Neural cell (in vitro differentiated cells): ENCODE measurements at regions not wholly inside any gene's neighbourhood (a gene's known extent, or its start where the extent isn't known, plus 50 kb on each side); places are given as distances from the start of the nearest gene placed in this dataset.

Source experiments
- H2AFZ ChIP-seq: fragments of 200-600, 300-800 bp; sonication (generic), shearing (Covaris generic); 2 replicates; pipeline ENCODE4 v1.6.0; 2014; ENCODE audit warnings: low read depth, mild to moderate bottlenecking, antibody characterized with exemption, low read length, moderate library complexity
- H3F3A ChIP-seq: fragments of 200-600 bp; shearing (Covaris generic); 2 replicates; pipeline ENCODE4 v1.6.1; 2016; ENCODE audit warnings: mild to moderate bottlenecking, moderate library complexity, mixed read lengths, antibody characterized with exemption, low read length; ENCODE audit not compliant: insufficient read depth, poor library complexity, severe bottlenecking
- H3K27ac ChIP-seq: fragments of 200-600, 300-800 bp; sonication (generic), shearing (Covaris generic); 2 replicates; pipeline ENCODE4 v1.5.1; 2014; ENCODE audit warnings: mild to moderate bottlenecking, low read length, moderate library complexity
- H3K27me3 ChIP-seq: fragments of 300-800, 200-600 bp; sonication (generic), shearing (Covaris generic); 2 replicates; pipeline ENCODE4 v1.6.0; 2014; ENCODE audit warnings: mild to moderate bottlenecking, low read depth, low read length, moderate library complexity; ENCODE audit not compliant: insufficient read depth
- H3K36me3 ChIP-seq: fragments of 300-800, 200-600 bp; sonication (generic), shearing (Covaris generic); 2 replicates; pipeline ENCODE4 v1.5.1; 2014; ENCODE audit warnings: mild to moderate bottlenecking, antibody characterized with exemption, low read length, moderate library complexity; ENCODE audit not compliant: insufficient read depth
- H3K4me2 ChIP-seq: fragments of 300-800, 200-600 bp; sonication (generic), shearing (Covaris generic); 2 replicates; pipeline ENCODE4 v1.6.0; 2014; ENCODE audit warnings: mild to moderate bottlenecking, low read length
- H3K4me3 ChIP-seq: fragments of 300-800, 200-600 bp; sonication (generic), shearing (Covaris generic); 2 replicates; pipeline ENCODE4 v1.5.1; 2014; ENCODE audit warnings: mild to moderate bottlenecking, low read length, moderate library complexity
- H3K79me2 ChIP-seq: fragments of 200-600 bp; shearing (Covaris generic); replicated peaks from 2 replicates; pipeline ENCODE4 v1.6.0; 2014; ENCODE audit warnings: mild to moderate bottlenecking, low read length, moderate library complexity; ENCODE audit not compliant: insufficient read depth
- H3K9ac ChIP-seq: fragments of 300-800, 200-600 bp; sonication (generic), shearing (Covaris generic); 2 replicates; pipeline ENCODE4 v1.6.1; 2016; ENCODE audit warnings: mild to moderate bottlenecking, low read length, mixed read lengths
- H3K9me2 ChIP-seq: fragments of 200-600 bp; shearing (Covaris generic); 2 replicates; pipeline ENCODE4 v1.6.1; 2016; ENCODE audit warnings: mild to moderate bottlenecking, low read length, mixed read lengths; ENCODE audit not compliant: insufficient read depth
- H3K9me3 ChIP-seq: fragments of 200-600, 300-800 bp; sonication (generic), shearing (Covaris generic); 2 replicates; pipeline ENCODE4 v1.6.1; 2016; ENCODE audit warnings: mild to moderate bottlenecking, mixed run types, low read length, moderate library complexity, mixed read lengths
- H4K20me1 ChIP-seq: fragments of 200-600 bp; shearing (Covaris generic); 2 replicates; pipeline ENCODE4 v1.6.1; 2016; ENCODE audit warnings: mild to moderate bottlenecking, mixed run types; ENCODE audit not compliant: insufficient read depth
- EP300 ChIP-seq: fragments of 450-650 bp; conservative IDR thresholded peaks from 2 replicates; pipeline ENCODE4 v1.6.1; 2014; ENCODE audit warnings: antibody characterized with exemption, mild to moderate bottlenecking, moderate library complexity; ENCODE audit not compliant: poor library complexity, severe bottlenecking
- EZH2 ChIP-seq: fragments of 200-600, 300-800 bp; shearing (Covaris generic), sonication (generic); IDR thresholded peaks from 2 replicates; pipeline ENCODE4 v1.6.1; 2014; ENCODE audit warnings: antibody characterized with exemption, low read length, borderline replicate concordance, mild to moderate bottlenecking; ENCODE audit not compliant: insufficient read depth, poor library complexity, severe bottlenecking
- MXI1 ChIP-seq: fragments of 450-650 bp; conservative IDR thresholded peaks from 2 replicates; pipeline ENCODE4 v1.6.1; 2014; ENCODE audit warnings: antibody characterized with exemption, mild to moderate bottlenecking; ENCODE audit not compliant: poor library complexity, severe bottlenecking
- POLR2AphosphoS5 ChIP-seq: IDR thresholded peaks from 2 replicates; pipeline ENCODE4 v1.6.1; 2012
- RAD21 ChIP-seq: fragments of 450-650 bp; conservative IDR thresholded peaks from 2 replicates; pipeline ENCODE4 v1.6.1; 2014; ENCODE audit warnings: antibody characterized with exemption, mild to moderate bottlenecking, moderate library complexity
- SMC3 ChIP-seq: fragments of 450-650 bp; conservative IDR thresholded peaks from 2 replicates; pipeline ENCODE4 v1.6.1; 2014; ENCODE audit warnings: antibody characterized with exemption, mild to moderate bottlenecking, moderate library complexity; ENCODE audit not compliant: poor library complexity
- TAF1 ChIP-seq: IDR thresholded peaks from 2 replicates; pipeline ENCODE4 v1.6.1; 2012; ENCODE audit warnings: low read depth
- TF ChIP-seq, protein P1 (sequence below): fragments of 450-650 bp; IDR thresholded peaks from 2 replicates; pipeline ENCODE4 v1.5.1; 2014; ENCODE audit warnings: antibody characterized with exemption, mild to moderate bottlenecking, moderate library complexity; ENCODE audit not compliant: poor library complexity, severe bottlenecking
- TF ChIP-seq, protein P2 (sequence below): IDR thresholded peaks from 2 replicates; pipeline ENCODE4 v1.6.1; 2012; ENCODE audit warnings: borderline replicate concordance

DNA sequence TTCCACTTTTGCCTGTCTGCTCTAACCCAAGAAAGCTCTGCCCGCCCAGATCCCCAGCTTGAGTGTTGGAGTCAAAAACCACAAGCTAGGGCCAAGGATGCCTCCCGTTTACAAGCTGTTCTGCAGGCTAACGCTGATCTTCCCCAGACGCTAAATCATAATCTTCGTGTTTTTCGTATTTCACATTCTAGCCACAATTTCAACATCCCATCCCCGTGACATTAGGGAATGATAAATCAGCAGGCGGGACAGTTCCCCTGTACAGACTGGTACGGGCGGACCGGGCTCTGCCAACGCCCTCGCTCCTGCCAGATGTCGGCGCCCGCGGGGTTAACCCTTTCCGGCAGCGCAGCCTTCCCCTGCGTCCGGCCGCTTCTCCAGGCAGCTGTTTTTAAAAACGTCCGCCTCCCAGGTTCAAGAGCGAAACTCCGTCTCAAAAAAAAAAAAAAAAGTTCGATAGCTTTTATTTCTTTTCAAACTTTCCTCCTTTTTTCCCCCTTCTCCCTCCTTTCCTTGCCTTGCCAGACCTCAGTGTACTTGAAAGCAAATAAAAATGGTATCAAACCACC lies 81.0 kb upstream of the BNC1 start:
- Histone ChIP-seq H2AFZ (no peak overlapping the region), H3K4me2 (peak overlapping the region; percentile 24), H3F3A (no peaks in the 10 kb centered on the region), H3K4me3 (peak overlapping the region; percentile 58), H4K20me1 (no peaks in the 10 kb centered on the region), H3K27ac (no peak overlapping the region), H3K27me3 (peaks cover 29% of the 10 kb centered on the region), H3K36me3 (no peaks in the 10 kb centered on the region), H3K9me3 (no peaks in the 10 kb centered on the region), H3K79me2 (no peaks in the 10 kb centered on the region), H3K9ac (no peak overlapping the region), H3K9me2 (no peaks in the 10 kb centered on the region)
- TF ChIP-seq EP300 (no peak), MXI1 (no peak), SMC3 (no peak), POLR2AphosphoS5 (no peak), RAD21 (no peak), TAF1 (no peak), EZH2 (no peak)
- TF ChIP-seq, protein P1, sequence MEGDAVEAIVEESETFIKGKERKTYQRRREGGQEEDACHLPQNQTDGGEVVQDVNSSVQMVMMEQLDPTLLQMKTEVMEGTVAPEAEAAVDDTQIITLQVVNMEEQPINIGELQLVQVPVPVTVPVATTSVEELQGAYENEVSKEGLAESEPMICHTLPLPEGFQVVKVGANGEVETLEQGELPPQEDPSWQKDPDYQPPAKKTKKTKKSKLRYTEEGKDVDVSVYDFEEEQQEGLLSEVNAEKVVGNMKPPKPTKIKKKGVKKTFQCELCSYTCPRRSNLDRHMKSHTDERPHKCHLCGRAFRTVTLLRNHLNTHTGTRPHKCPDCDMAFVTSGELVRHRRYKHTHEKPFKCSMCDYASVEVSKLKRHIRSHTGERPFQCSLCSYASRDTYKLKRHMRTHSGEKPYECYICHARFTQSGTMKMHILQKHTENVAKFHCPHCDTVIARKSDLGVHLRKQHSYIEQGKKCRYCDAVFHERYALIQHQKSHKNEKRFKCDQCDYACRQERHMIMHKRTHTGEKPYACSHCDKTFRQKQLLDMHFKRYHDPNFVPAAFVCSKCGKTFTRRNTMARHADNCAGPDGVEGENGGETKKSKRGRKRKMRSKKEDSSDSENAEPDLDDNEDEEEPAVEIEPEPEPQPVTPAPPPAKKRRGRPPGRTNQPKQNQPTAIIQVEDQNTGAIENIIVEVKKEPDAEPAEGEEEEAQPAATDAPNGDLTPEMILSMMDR, result no peak
- TF ChIP-seq, protein P2, sequence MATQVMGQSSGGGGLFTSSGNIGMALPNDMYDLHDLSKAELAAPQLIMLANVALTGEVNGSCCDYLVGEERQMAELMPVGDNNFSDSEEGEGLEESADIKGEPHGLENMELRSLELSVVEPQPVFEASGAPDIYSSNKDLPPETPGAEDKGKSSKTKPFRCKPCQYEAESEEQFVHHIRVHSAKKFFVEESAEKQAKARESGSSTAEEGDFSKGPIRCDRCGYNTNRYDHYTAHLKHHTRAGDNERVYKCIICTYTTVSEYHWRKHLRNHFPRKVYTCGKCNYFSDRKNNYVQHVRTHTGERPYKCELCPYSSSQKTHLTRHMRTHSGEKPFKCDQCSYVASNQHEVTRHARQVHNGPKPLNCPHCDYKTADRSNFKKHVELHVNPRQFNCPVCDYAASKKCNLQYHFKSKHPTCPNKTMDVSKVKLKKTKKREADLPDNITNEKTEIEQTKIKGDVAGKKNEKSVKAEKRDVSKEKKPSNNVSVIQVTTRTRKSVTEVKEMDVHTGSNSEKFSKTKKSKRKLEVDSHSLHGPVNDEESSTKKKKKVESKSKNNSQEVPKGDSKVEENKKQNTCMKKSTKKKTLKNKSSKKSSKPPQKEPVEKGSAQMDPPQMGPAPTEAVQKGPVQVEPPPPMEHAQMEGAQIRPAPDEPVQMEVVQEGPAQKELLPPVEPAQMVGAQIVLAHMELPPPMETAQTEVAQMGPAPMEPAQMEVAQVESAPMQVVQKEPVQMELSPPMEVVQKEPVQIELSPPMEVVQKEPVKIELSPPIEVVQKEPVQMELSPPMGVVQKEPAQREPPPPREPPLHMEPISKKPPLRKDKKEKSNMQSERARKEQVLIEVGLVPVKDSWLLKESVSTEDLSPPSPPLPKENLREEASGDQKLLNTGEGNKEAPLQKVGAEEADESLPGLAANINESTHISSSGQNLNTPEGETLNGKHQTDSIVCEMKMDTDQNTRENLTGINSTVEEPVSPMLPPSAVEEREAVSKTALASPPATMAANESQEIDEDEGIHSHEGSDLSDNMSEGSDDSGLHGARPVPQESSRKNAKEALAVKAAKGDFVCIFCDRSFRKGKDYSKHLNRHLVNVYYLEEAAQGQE, result no peak

DNA sequence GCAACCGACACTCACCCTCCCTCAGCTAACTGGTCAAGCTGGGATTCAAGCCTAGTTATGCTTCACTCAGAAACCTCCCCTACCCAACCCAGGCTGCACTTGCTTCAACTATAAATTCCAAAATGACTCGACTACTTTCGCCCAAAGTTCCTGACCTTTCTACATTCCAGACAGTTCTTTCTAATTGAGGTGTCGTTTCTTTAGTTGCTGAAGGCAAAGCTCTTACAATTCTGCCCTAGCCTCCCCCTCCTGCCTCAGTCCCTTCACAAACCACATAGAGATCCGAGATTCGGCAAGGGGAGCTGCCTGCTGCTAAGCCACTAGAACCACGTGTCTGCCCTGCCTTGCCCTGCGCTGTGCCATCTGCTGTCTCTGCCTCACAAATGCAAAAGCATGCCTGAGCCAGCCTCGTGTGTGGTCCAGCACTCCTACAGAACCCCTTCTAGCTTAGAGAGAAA lies 74.7 kb upstream of the SH3GL3 start:
- Histone ChIP-seq H3K27me3 (no peaks in the 10 kb centered on the region), H3K4me3 (no peak overlapping the region), H3K9me3 (no peaks in the 10 kb centered on the region), H3K27ac (no peak overlapping the region), H3K4me2 (no peak overlapping the region), H3K79me2 (no peaks in the 10 kb centered on the region), H2AFZ (no peak overlapping the region), H3K9ac (no peak overlapping the region), H3K9me2 (no peaks in the 10 kb centered on the region), H4K20me1 (no peaks in the 10 kb centered on the region), H3K36me3 (no peaks in the 10 kb centered on the region), H3F3A (no peaks in the 10 kb centered on the region)
- TF ChIP-seq, protein P1, result no peak
- no peak for TF ChIP-seq RAD21
- TF ChIP-seq SMC3, result no peak
- no peak for TF ChIP-seq EZH2
- no peak for TF ChIP-seq EP300
- no peak for TF ChIP-seq MXI1
- TF ChIP-seq, protein P2, result no peak
- no peak for TF ChIP-seq POLR2AphosphoS5
- no peak for TF ChIP-seq TAF1
